Fibroblast of skin of scalp (primary cell): ENCODE measurements at regions not wholly inside any gene's neighbourhood (a gene's known extent, or its start where the extent isn't known, plus 50 kb on each side); places are given as distances from the start of the nearest gene placed in this dataset.
"Not testable (repeated sequence)": the region's sequence is repeated elsewhere in the genome, so short reads cannot be mapped to it uniquely, and the experiment has no call there.

ENCODE experiments used
- DNase-seq: peaks from one replicate; pipeline ENCODE4 v3.0.0-alpha.2; 2013

- DNase-seq = no peak
Observed at GRCh38 chr15:35282965-35283496, 197.9 kb upstream of the NANOGP8 start.

DNA sequence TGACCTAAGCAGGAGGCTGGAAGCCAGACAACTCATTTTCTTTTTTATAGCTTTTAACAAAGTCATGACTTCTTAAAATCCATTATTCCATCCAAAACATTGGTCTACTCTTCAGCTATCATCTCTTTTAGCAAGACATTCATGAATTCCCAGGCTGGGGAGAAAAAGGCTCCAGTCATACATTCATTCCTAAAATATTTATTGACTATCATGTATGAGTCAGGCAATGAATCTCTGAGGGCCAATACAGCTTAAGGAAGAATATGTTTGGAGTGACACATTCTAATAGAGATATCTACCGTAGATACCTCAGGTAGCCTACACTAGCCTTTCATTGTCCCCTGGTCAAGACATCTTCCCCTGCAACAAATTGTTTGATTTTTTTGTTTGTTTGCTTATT lies 196.4 kb upstream of the NANOGP8 start:
- peak; percentile 81 for DNase-seq

GRCh38 chr15:35279811-35280210 lies 194.7 kb upstream of the NANOGP8 start:
- DNase-seq = peak; percentile 73

DNA sequence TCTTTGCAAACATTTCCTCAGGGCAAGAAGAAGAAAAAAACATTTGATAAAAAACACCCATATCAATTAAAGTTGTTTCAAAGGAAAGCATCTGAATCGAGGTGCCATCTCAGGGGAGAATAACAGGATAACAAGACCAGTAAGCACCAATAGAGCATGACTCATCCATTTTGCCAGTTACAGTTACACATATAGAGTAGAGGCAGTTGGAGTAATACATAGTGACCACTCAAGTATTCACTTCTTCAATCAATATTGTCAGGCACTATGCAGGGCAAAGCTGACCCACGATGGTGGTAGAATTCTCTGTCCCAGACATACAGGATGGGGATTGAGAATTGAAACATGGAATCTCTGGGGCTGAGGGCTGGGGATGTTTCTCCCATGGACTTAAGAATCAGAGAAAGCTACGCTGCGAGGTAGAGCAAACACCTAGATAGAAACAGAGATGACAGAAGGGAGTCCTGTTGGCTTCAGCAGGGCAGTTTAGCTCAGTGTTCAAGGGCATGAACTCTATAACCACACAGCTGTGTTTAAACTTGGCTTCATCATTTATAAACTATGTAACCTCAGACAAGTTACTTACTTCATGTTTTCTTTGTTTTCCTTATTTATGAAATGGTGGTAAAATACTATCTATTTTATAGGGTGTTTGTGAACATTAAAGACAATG lies 186.4 kb upstream of the NANOGP8 start:
- DNase-seq = peak; percentile 11

GRCh38 chr15:35260941-35261340 lies 175.8 kb upstream of the NANOGP8 start:
- DNase-seq = peak; percentile 13

GRCh38 chr15:35260274-35260673 lies 175.2 kb upstream of the NANOGP8 start:
- not testable (repeated sequence) for DNase-seq

- no peak for DNase-seq
Observed at GRCh38 chr15:35256551-35256950, 171.5 kb upstream of the NANOGP8 start.

DNA sequence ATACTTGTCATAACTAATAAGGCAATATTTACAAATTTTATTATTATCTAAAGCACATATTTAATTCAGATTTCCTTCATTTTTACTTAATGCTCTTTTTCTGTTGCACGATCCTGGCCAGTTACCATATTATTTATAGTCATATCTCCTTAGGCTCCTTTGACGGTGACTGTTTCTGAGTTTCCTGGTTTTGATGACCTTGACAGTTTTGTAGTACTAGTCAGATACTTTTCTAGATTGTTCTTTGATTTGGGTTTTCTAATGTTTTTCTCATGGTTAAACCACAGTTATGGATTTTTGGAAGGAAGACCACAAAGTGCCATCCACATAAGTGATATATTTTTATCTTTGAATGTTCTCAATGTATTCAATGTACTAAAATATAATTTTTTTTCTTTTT lies 171.0 kb upstream of the NANOGP8 start:
- DNase-seq = no peak

GRCh38 chr15:35254908-35255307 lies 169.8 kb upstream of the NANOGP8 start:
- not testable (repeated sequence) for DNase-seq

GRCh38 chr15:35254062-35254461 lies 169.0 kb upstream of the NANOGP8 start:
- DNase-seq = no peak

DNA sequence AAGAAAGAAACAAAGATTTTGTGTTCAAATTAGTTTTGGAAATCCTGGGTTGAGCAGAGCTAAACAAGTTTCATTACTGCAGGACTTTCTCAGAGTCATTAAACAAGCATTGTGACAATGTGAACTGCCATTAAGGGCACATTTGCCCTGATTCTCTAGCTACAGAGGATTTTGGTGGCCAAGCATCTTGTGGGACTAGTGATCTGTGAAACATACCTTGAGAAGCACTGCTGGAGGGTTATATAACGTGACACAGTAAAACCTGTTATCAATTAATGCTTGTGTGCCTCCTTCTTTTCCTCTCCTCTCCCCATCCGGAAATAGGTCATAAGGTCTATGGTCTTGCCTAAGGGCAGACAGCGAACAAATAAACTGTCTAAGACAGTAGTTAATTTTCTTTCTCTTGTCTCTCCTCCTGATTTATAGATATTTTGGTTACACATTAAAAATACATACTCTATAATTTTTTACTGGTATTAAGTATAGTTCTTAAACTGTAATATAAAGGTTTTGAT lies 167.3 kb upstream of the NANOGP8 start:
- no peak for DNase-seq

- DNase-seq = no peak
Observed at GRCh38 chr15:35247150-35247549, 162.1 kb upstream of the NANOGP8 start.

- no peak for DNase-seq
Observed at GRCh38 chr15:35246451-35246850, 161.4 kb upstream of the NANOGP8 start.

GRCh38 chr15:35245681-35246080 lies 160.6 kb upstream of the NANOGP8 start:
- not testable (repeated sequence) for DNase-seq

DNA sequence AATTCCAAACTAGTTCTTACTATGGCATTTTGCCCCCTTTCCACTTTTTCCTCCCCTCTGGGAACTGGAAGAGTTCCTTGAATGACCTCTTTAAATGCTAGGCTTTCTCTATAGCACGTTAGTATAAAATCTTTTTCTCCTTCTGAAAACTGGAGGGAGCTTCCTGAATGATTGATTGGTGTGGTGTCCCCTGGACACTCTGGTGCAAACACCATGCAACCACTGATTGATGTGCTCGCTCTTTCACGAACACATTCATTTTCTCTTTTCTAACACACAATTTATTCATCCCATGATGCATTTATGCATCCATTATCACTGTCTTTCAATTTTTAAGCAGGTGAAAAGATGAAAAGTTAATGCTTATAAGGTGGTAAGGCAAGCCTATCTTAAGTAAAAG lies 159.1 kb upstream of the NANOGP8 start:
- peak; percentile 6 for DNase-seq

GRCh38 chr15:35243758-35244157 lies 158.7 kb upstream of the NANOGP8 start:
- peak; percentile 2 for DNase-seq

GRCh38 chr15:35239693-35240092 lies 154.6 kb upstream of the NANOGP8 start:
- DNase-seq = not testable (repeated sequence)

GRCh38 chr15:35238448-35238847 lies 153.4 kb upstream of the NANOGP8 start:
- not testable (repeated sequence) for DNase-seq

- no peak for DNase-seq
Observed at GRCh38 chr15:35229085-35229484, 144.0 kb upstream of the NANOGP8 start.

- DNase-seq = no peak
Observed at GRCh38 chr15:35218215-35218614, 133.1 kb upstream of the NANOGP8 start.

GRCh38 chr15:35215093-35215492 lies 130.0 kb upstream of the NANOGP8 start:
- no peak for DNase-seq

DNA sequence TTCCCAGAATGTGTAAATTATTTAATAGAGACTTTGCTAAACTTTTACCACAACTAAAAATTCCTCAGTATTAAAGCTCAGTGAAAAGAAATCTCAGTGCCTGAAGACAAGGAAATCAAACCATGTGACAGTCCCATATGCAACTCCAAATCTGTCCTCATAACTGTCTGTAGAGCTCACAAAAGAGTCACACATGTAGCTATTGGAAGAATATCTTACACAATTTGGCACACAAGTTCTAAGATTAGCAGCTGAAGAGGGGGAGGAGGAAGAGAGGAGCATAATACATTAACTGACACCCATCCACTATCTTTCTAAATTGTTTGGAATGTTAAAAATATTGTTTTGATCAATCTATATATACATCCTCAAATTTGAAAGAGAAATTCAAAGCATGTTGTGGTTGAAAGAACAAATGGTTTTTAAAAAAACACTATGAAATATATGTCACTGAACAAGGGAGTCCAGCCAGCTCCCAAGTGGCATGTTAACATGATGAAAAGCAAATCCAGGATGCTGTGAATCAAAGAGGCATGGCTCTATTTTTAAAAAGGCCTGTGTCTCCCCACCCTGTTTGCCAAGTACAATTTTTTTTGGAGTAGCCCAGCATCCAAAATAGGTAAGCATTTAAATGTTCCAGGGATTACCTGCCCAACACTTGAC lies 126.3 kb upstream of the NANOGP8 start:
- DNase-seq = peak; percentile 7

DNA sequence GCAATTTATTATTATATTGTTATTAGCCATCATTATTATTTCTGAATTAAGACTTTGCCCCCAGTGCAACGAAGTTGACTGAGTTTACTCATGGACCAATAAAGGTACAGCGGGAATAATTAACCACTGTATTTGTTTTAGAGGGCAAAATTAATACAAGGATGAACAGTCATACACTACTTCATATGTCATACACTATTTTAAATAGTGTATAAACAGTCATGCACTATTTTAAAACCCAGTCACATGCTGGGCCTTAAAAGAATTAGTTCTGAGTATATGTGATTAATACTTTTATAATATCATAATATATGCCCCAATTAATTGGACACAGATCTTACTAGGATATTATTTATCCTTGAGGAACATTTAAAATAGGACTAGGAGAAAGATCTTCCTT lies 125.3 kb upstream of the NANOGP8 start:
- DNase-seq = no peak

DNA sequence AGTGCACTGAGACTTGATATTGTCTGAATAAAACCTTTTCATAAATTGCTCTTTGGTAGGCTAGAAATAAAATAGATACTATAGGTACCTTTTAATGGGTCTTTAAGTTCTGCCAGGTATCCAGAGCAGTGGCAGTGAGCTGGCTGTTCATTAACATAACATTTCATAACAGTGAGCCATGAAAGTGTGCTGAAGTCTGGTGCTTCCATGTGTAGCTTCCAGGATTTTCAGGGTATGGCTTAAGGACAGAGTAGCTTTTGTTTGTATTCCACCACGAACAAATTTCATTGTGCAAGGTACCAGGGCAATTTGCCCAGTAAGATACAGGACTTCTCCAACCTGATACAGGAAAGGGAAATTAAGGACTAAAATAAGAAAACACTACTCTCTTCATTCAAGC lies 124.7 kb upstream of the NANOGP8 start:
- no peak for DNase-seq
